SK-N-MC (cell line): ENCODE measurements at regions not wholly inside any gene's neighbourhood (a gene's known extent, or its start where the extent isn't known, plus 50 kb on each side); places are given as distances from the start of the nearest gene placed in this dataset.
"Not testable (repeated sequence)": the region's sequence is repeated elsewhere in the genome, so short reads cannot be mapped to it uniquely, and the experiment has no call there.

Source experiments
- DNase-seq: peaks from one replicate; pipeline ENCODE4 v3.0.0-alpha.2; 2011; ENCODE audit warnings: low read depth, low spot score
- H3K27ac ChIP-seq: fragments of 200-600 bp; sonication (generic); 2 replicates; pipeline ENCODE4 v1.5.1; 2016; ENCODE audit warnings: mixed run types
- H3K36me3 ChIP-seq: fragments of 200-600 bp; sonication (generic); 2 replicates; pipeline ENCODE4 v1.6.1; 2017; ENCODE audit warnings: antibody characterized with exemption, low read length, mixed read lengths; ENCODE audit not compliant: insufficient read depth
- H3K4me3 ChIP-seq: fragments of 200-600 bp; sonication (generic); 2 replicates; pipeline ENCODE4 v1.5.1; 2016
- H3K9ac ChIP-seq: fragments of 200-600 bp; sonication (generic); 2 replicates; pipeline ENCODE4 v1.8.0; 2017; ENCODE audit warnings: mixed run types, mixed read lengths; ENCODE audit not compliant: insufficient read length
- H3K9me3 ChIP-seq: fragments of 200-600 bp; sonication (generic); 2 replicates; pipeline ENCODE4 v1.6.1; 2017; ENCODE audit warnings: low read depth, mild to moderate bottlenecking, antibody characterized with exemption, low read length, moderate library complexity, mixed read lengths
- EZH2 ChIP-seq: fragments of 200-600 bp; sonication (generic); IDR thresholded peaks from one replicate; pipeline ENCODE4 v1.6.1; 2017; ENCODE audit warnings: antibody characterized with exemption
- FOXP2 ChIP-seq: optimal IDR thresholded peaks from 2 replicates; pipeline ENCODE3; 2011; ENCODE audit warnings: mild to moderate bottlenecking, moderate library complexity; ENCODE audit not compliant: insufficient read depth; ENCODE audit errors: extremely low read length, control extremely low read depth
- POLR2AphosphoS5 ChIP-seq: IDR thresholded peaks from 2 replicates; pipeline ENCODE4 v1.6.1; 2012; ENCODE audit warnings: mild to moderate bottlenecking, low read depth, low read length, borderline replicate concordance

- Histone ChIP-seq H3K27ac (no peak overlapping the region), H3K9me3 (no peaks in the 10 kb centered on the region), H3K4me3 (no peak overlapping the region), H3K9ac (no peak overlapping the region), H3K36me3 (no peaks in the 10 kb centered on the region)
- TF ChIP-seq FOXP2 (no peak), EZH2 (no peak), POLR2AphosphoS5 (no peak)
- no peak for DNase-seq
Observed at GRCh38 chr10:65100146-65100545, 1578.9 kb downstream of the REEP3 start.

- not testable (repeated sequence) for H3K27ac ChIP-seq, H3K9ac ChIP-seq, DNase-seq, H3K4me3 ChIP-seq, H3K36me3 ChIP-seq, H3K9me3 ChIP-seq
Observed at GRCh38 chr10:65100881-65101280, 1579.7 kb downstream of the REEP3 start.

GRCh38 chr10:65110009-65110408, 1588.8 kb downstream of the REEP3 start:
- no peak overlapping the region for H3K4me3 ChIP-seq
- no peak for DNase-seq
- TF ChIP-seq EZH2 (no peak), FOXP2 (no peak), POLR2AphosphoS5 (no peak)

GRCh38 chr10:65111059-65111458, 1589.9 kb downstream of the REEP3 start:
- not testable (repeated sequence) for H3K9ac ChIP-seq, DNase-seq, H3K27ac ChIP-seq, H3K9me3 ChIP-seq, H3K4me3 ChIP-seq, H3K36me3 ChIP-seq

More at GRCh38 chr10:65110009-65110408, 1588.8 kb downstream of the REEP3 start:
- no peaks in the 10 kb centered on the region for H3K36me3 ChIP-seq
- H3K27ac ChIP-seq = no peak overlapping the region
- H3K9ac ChIP-seq = no peak overlapping the region
- H3K9me3 ChIP-seq = no peaks in the 10 kb centered on the region

GRCh38 chr10:65112573-65112972, 1591.4 kb downstream of the REEP3 start:
- TF ChIP-seq POLR2AphosphoS5 (no peak), FOXP2 (no peak), EZH2 (no peak)
- H3K36me3 ChIP-seq = no peaks in the 10 kb centered on the region
- no peaks in the 10 kb centered on the region for H3K9me3 ChIP-seq
- H3K4me3 ChIP-seq = no peak overlapping the region
- H3K27ac ChIP-seq = no peak overlapping the region
- DNase-seq = no peak
- no peak overlapping the region for H3K9ac ChIP-seq

GRCh38 chr10:65123120-65123519, 1601.9 kb downstream of the REEP3 start:
- Histone ChIP-seq H3K4me3 (no peak overlapping the region), H3K27ac (no peak overlapping the region), H3K9me3 (no peaks in the 10 kb centered on the region), H3K9ac (no peak overlapping the region), H3K36me3 (no peaks in the 10 kb centered on the region)
- DNase-seq = no peak
- TF ChIP-seq FOXP2 = no peak
- TF ChIP-seq EZH2 = no peak

GRCh38 chr10:65125212-65125611, 1604.0 kb downstream of the REEP3 start:
- DNase-seq = no peak
- H3K9ac ChIP-seq = no peak overlapping the region
- H3K9me3 ChIP-seq = no peaks in the 10 kb centered on the region
- no peak overlapping the region for H3K27ac ChIP-seq
- H3K4me3 ChIP-seq = no peak overlapping the region
- no peak for TF ChIP-seq POLR2AphosphoS5
- no peak for TF ChIP-seq EZH2
- TF ChIP-seq FOXP2 = no peak
- H3K36me3 ChIP-seq = no peaks in the 10 kb centered on the region

- Histone ChIP-seq H3K9ac (no peak overlapping the region), H3K27ac (no peak overlapping the region), H3K36me3 (no peaks in the 10 kb centered on the region), H3K4me3 (no peak overlapping the region), H3K9me3 (no peaks in the 10 kb centered on the region)
- DNase-seq = no peak
- TF ChIP-seq EZH2 (no peak), FOXP2 (no peak), POLR2AphosphoS5 (no peak)
Observed at GRCh38 chr10:65126288-65126687, 1605.1 kb downstream of the REEP3 start.

GRCh38 chr10:65128277-65128676, 1607.1 kb downstream of the REEP3 start:
- no peak for TF ChIP-seq FOXP2
- TF ChIP-seq EZH2 = no peak
- no peak for TF ChIP-seq POLR2AphosphoS5
- no peak for DNase-seq
- no peak overlapping the region for H3K27ac ChIP-seq
- H3K4me3 ChIP-seq = no peak overlapping the region
- H3K9ac ChIP-seq = no peak overlapping the region
- H3K36me3 ChIP-seq = no peaks in the 10 kb centered on the region
- no peaks in the 10 kb centered on the region for H3K9me3 ChIP-seq

- Histone ChIP-seq H3K9ac (no peak overlapping the region), H3K36me3 (no peaks in the 10 kb centered on the region), H3K9me3 (no peaks in the 10 kb centered on the region), H3K27ac (no peak overlapping the region), H3K4me3 (no peak overlapping the region)
- DNase-seq = no peak
- TF ChIP-seq FOXP2 (no peak), POLR2AphosphoS5 (no peak), EZH2 (no peak)
Observed at GRCh38 chr10:65130162-65130758, 1609.1 kb downstream of the REEP3 start.
